ENCODE measurements at regions not wholly inside any gene's neighbourhood (a gene's known extent, or its start where the extent isn't known, plus 50 kb on each side); places are given as distances from the start of the nearest gene placed in this dataset.

- DNase-seq (ENCODE audit: low spot score in 2 of 2) = no peak
- Histone ChIP-seq H3K27me3 (no peaks in the 10 kb centered on the region), H3K4me1 (no peaks in the 10 kb centered on the region), H3K27ac (no peak overlapping the region), H3K36me3 (no peaks in the 10 kb centered on the region), H3K4me3 (no peak overlapping the region), H3K9me3 (no peaks in the 10 kb centered on the region)
- 95% methylated on average over 4 of the region's 4 CpGs for WGBS
- no peak for TF ChIP-seq POLR2AphosphoS5 (IDR thresholded peaks at IDR 0.05)
These were observed 103.3 kb downstream of the TFAP2B start for GRCh38 chr6:50921968-50922367.

- Histone ChIP-seq H3K27me3 (no peaks in the 10 kb centered on the region), H3K27ac (no peak overlapping the region), H3K4me1 (no peaks in the 10 kb centered on the region), H3K36me3 (no peaks in the 10 kb centered on the region), H3K4me3 (no peak overlapping the region), H3K9me3 (no peaks in the 10 kb centered on the region)
- TF ChIP-seq POLR2A (IDR thresholded peaks at IDR 0.05) (no peak), EP300 (IDR thresholded peaks at IDR 0.05) (no peak), POLR2AphosphoS5 (IDR thresholded peaks at IDR 0.05) (no peak)
- TF ChIP-seq, protein P1, sequence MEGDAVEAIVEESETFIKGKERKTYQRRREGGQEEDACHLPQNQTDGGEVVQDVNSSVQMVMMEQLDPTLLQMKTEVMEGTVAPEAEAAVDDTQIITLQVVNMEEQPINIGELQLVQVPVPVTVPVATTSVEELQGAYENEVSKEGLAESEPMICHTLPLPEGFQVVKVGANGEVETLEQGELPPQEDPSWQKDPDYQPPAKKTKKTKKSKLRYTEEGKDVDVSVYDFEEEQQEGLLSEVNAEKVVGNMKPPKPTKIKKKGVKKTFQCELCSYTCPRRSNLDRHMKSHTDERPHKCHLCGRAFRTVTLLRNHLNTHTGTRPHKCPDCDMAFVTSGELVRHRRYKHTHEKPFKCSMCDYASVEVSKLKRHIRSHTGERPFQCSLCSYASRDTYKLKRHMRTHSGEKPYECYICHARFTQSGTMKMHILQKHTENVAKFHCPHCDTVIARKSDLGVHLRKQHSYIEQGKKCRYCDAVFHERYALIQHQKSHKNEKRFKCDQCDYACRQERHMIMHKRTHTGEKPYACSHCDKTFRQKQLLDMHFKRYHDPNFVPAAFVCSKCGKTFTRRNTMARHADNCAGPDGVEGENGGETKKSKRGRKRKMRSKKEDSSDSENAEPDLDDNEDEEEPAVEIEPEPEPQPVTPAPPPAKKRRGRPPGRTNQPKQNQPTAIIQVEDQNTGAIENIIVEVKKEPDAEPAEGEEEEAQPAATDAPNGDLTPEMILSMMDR (IDR thresholded peaks at IDR 0.05) = no peak
- 0% methylated on average over 1 of the region's 1 CpG for WGBS
- DNase-seq (ENCODE audit: low spot score in 2 of 2) = no peak
These were observed 104.2 kb downstream of the TFAP2B start for GRCh38 chr6:50922579-50923525.

DNA sequence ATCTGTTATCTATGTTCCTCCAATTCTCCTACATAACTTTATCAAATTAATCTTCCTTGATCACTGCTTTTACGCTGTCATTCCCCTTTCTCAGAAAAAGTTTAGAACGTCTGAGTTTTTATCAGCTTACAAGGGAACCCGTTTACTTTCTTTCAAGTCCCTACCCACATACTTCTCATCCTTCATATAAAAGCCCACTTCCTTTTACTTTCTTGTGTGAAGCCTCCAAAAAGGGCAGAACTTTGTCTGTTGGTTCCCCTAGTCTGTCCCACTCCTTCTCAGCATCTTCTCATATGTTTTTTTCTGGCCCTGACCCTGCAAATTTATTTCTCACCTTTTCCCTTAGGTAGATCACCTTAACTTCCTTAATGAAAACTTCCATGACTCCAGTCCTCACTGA is 106.1 kb downstream of the TFAP2B start:
- Histone ChIP-seq H3K9me3 (no peaks in the 10 kb centered on the region), H3K4me3 (no peak overlapping the region), H3K4me1 (no peaks in the 10 kb centered on the region), H3K27ac (no peak overlapping the region), H3K36me3 (no peaks in the 10 kb centered on the region), H3K27me3 (no peaks in the 10 kb centered on the region)
- TF ChIP-seq POLR2A (IDR thresholded peaks at IDR 0.05) (no peak), POLR2AphosphoS5 (IDR thresholded peaks at IDR 0.05) (no peak), EP300 (IDR thresholded peaks at IDR 0.05) (no peak)
- TF ChIP-seq, protein P1 (IDR thresholded peaks at IDR 0.05) = no peak
- WGBS = 56% methylated on average over 3 of the region's 3 CpGs
- DNase-seq (ENCODE audit: low spot score in 2 of 2) = no peak

DNA sequence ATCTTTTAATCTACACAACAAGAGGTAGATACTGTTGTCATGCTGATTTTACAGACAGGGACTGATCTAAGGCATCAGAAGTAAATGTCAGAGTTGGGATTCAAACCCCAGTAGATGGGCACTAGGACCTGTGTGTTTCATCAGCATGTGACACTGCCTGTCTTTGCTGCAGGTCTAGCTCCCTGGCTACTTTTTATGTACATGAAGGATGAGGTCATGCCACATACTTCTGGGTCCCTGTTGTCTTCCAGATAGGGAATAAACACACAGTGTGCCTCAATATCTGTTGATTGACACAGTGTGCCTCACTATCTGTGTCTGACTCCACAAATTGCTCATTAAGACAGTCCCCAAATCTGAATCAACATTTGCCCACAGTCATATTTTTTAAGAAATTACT is 106.9 kb downstream of the TFAP2B start:
- H3K36me3 ChIP-seq = no peaks in the 10 kb centered on the region
- no peaks in the 10 kb centered on the region for H3K9me3 ChIP-seq
- H3K27ac ChIP-seq = no peak overlapping the region
- no peak overlapping the region for H3K4me3 ChIP-seq
- no peaks in the 10 kb centered on the region for H3K4me1 ChIP-seq
- TF ChIP-seq POLR2AphosphoS5 (IDR thresholded peaks at IDR 0.05) (no peak), EP300 (IDR thresholded peaks at IDR 0.05) (no peak), POLR2A (IDR thresholded peaks at IDR 0.05) (no peak)
- TF ChIP-seq, protein P1 (IDR thresholded peaks at IDR 0.05) = no peak
- H3K27me3 ChIP-seq = no peaks in the 10 kb centered on the region
- DNase-seq (ENCODE audit: low spot score in 2 of 2) = no peak

- H3K9me3 ChIP-seq = no peaks in the 10 kb centered on the region
- H3K4me3 ChIP-seq = no peak overlapping the region
- TF ChIP-seq POLR2A (IDR thresholded peaks at IDR 0.05) (no peak), EP300 (IDR thresholded peaks at IDR 0.05) (no peak), POLR2AphosphoS5 (IDR thresholded peaks at IDR 0.05) (no peak)
- TF ChIP-seq, protein P1 (IDR thresholded peaks at IDR 0.05) = no peak
- WGBS = 77% methylated on average over 2 of the region's 2 CpGs
- no peak for DNase-seq (ENCODE audit: low spot score in 2 of 2)
- H3K4me1 ChIP-seq = no peaks in the 10 kb centered on the region
- H3K36me3 ChIP-seq = no peaks in the 10 kb centered on the region
- no peaks in the 10 kb centered on the region for H3K27me3 ChIP-seq
- no peak overlapping the region for H3K27ac ChIP-seq
These were observed 107.3 kb downstream of the TFAP2B start for GRCh38 chr6:50925981-50926380.

Measured in suprapubic skin (tissue), 4 donors.